Occipital lobe (tissue), 1 donor: ENCODE measurements at regions not wholly inside any gene's neighbourhood (a gene's known extent, or its start where the extent isn't known, plus 50 kb on each side); places are given as distances from the start of the nearest gene placed in this dataset.
A peak's percentile ranks its signal among the peaks of the same experiment; 100 is the strongest.

Source experiments
- DNase-seq: peaks from one replicate; lab custom pipeline; 2025; lab: John Stamatoyannopoulos, UW

- DNase-seq: no peak
Observed at GRCh38 chr13:94968757-94969086, 256.4 kb upstream of the SOX21 start.

DNA sequence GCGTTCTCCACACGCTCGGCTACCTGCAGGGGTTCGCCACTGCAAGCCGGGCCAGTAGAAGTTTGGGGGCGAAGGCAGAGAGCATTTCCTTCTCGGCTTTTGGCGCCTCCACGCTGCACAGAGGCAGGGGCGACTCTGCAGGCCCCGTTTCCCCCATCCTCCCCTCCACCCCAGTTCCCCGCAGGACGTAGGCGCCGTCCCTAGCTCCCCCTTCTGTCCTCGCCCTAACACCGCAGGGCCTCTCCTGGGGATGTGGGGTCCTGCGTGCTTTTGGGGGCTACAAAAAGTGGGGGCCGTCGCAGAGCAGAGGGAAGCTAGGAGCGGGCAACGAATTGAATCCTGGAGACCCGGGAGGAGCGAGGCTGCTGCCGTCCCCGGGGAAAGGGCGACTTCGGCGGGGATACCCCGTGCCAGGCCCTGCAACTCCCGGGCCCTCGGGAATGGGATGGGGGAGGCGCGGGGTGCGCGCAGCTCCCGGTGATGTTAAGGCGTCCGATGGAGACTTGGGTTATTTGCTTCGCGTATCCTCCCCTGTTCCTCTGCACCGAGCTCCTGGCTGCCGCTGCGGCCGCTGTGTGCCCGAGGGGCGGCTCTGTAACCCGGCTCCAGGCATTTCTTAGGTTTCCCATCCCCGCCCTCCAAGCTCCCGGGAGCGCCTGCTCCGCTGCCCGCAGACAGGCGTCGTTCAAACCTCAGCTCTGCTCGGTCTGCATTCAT, 255.9 kb upstream of the SOX21 start:
- peak; percentile 24 for DNase-seq

- DNase-seq: no peak
Observed at GRCh38 chr13:94967183-94968039, 255.1 kb upstream of the SOX21 start.

DNA sequence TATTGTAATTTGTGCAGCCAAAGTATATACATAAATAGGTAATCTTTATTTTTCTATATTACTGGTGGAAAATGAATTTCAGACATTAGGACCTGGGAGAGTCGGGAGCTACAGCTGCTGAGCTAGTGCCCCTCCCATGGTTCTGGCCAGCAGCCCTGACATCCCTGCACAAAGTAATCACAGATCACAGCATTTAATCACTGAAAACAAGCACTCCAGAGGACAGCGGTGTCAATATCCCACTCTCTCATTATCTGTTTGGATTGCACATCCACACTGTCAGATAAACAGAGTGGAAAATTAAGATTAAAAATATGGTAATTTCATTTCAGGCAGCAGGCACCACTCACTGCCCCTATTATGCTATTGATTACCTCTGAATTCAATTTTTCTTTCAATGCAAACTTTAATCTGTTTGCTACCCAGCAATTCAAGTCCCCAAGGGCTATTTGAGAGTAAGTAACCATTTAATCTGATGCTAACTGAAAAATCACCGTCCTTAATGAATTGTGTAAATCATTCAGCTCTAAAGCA, 254.1 kb upstream of the SOX21 start:
- DNase-seq: no peak

- no peak for DNase-seq
Observed at GRCh38 chr13:94959626-94960025, 247.3 kb upstream of the SOX21 start.

- no peak for DNase-seq
Observed at GRCh38 chr13:94956417-94957110, 244.2 kb upstream of the SOX21 start.

GRCh38 chr13:94952787-94953186, 240.4 kb upstream of the SOX21 start:
- DNase-seq: no peak

DNA sequence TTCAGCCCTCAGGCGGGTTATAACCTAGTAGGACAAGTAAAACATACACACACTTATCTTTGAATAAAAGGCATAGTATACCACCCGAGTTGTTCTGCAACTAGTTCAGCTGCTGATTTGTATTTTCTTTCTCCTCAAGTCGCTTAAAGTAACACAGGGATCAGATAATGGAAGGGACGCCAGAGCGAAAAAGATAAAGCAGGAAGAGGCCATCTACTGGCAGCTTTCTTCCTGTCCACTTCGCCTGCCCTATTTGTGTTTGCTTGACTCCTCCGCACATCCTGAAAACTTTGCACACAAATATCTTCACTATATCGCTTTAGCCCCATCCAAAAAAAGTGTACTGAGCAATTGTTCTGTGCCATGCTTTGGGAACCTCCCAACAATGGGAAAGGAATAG, 238.0 kb upstream of the SOX21 start:
- no peak for DNase-seq

DNA sequence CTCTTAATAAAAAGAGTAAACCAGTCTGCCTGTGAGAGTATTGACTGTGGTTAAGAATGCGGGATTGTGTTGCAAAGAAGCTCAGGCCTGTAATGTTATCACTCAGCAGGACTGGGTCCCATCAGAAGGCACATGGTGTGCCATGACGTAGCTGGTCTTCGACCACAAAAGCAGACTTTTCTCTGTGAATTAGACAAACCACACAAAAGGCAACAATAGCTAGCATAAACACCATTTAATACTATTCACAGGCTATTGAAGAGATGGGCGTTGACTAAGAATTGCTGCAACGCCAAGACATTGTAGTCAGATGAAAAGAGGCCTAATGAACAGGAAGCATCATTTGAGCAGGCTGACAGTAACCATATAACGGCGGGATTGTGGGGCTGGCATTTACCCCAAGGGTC, 235.6 kb upstream of the SOX21 start:
- no peak for DNase-seq

GRCh38 chr13:94947392-94947791, 235.0 kb upstream of the SOX21 start:
- DNase-seq: no peak

- DNase-seq: no peak
Observed at GRCh38 chr13:94946039-94946438, 233.7 kb upstream of the SOX21 start.

DNA sequence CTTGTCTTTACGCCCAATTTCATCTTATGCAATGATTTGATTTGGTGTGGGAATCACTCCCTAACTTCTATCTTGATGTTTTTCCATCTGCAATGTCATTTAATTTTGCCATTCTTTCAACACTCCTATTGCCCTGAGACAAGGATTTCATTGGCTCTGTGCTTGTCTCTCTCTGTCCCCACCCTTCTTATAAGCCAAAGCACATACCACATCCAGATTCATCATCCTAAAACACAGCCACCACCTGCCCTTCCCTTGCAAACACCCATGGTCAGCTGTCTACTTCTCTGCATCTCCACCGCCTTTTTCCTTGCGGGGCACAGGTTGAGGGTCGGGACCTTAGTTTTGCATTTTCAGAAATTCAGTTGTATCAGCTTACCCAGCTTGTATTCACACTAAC, 225.8 kb upstream of the SOX21 start:
- no peak for DNase-seq

DNA sequence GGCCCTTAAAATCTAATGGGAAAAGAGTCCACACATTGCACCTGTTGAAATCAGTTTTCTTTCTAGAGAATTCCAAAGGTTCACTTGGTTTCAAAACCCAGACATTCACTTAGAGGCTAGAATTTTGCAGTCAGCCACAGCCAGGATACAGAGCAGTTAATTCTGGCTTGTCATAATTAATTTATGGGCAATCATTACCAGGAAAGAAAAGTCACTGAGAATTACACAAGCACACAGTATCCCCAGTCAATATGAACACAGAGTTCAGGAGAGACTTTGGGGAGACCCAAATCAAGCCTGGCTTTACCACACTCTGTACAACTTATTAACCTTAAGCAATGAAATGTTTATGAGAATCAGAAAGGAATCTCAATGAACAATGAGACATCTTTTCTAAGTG, 224.3 kb upstream of the SOX21 start:
- DNase-seq: no peak

DNA sequence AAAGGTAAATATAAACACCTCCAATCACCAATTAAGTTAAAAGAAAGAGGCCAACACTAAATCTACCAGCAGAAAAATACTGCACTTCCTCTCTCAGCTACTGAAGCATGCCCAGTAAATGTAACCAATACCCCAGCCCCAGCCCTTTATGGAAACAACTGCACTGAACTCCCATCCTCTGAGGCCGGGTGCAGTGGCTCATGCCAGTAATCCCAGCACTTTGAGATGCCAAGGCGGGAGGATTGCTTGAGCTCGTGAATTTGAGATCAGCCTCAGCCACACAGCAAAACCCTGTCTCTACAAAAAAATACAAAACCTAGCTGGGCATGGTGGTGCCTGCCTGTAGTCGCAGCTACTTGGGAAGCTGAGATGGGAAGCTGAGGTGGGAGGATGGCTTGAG, 221.6 kb upstream of the SOX21 start:
- no peak for DNase-seq

DNA sequence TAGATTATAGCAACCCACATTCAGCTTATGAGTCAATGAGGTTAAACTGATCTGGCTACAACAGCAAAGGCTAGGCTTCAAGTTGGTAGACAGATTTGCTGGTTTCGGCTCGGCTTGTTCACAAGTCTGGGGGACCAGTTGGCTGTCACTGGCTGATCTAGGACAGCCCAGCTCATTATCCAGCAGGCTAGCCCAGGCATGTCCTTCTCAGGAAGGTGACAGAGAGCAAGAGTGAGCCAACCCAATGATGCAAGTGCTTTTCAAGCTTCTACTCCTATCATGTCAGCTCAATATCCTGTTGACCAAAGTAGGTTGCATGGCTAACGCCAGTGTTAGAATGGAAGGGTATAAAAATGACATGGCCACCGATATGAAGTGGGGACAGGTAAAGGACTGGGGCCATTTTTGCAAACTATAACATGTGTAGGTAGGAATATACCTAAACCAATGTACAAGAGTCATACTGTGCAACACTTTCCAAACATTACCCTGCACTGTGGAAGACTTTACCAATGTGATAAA, 220.9 kb upstream of the SOX21 start:
- DNase-seq: no peak

- DNase-seq: no peak
Observed at GRCh38 chr13:94928127-94928775, 215.9 kb upstream of the SOX21 start.

GRCh38 chr13:94925263-94925662, 212.9 kb upstream of the SOX21 start:
- DNase-seq: no peak

GRCh38 chr13:94921181-94921580, 208.8 kb upstream of the SOX21 start:
- DNase-seq: no peak

- DNase-seq: no peak
Observed at GRCh38 chr13:94920578-94920977, 208.2 kb upstream of the SOX21 start.

DNA sequence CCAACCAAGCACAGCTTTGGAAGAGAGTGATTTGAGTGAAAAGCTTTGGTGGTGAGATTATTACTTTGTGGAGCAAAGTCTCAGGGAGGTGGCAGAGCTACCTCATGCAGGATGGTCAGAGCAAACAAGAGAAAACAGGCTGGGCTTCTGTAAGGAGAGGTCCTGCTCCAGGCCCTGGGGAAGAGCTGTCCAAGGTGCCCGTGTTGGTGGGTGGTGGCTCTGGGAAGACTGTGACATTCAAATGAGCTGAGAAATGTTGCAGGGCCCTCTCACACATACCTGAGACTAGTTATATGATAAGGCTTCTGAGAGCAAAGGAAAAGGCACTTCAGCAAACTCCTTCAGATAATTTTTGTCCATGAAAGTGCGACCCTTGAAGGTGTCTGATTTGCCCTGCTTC, 205.5 kb upstream of the SOX21 start:
- no peak for DNase-seq

- no peak for DNase-seq
Observed at GRCh38 chr13:94914895-94915294, 202.6 kb upstream of the SOX21 start.

- no peak for DNase-seq
Observed at GRCh38 chr13:94906605-94907004, 194.3 kb upstream of the SOX21 start.
